ENCODE measurements at regions not wholly inside any gene's neighbourhood (a gene's known extent, or its start where the extent isn't known, plus 50 kb on each side); places are given as distances from the start of the nearest gene placed in this dataset.
A peak's percentile ranks its signal among the peaks of the same experiment; 100 is the strongest.

DNA sequence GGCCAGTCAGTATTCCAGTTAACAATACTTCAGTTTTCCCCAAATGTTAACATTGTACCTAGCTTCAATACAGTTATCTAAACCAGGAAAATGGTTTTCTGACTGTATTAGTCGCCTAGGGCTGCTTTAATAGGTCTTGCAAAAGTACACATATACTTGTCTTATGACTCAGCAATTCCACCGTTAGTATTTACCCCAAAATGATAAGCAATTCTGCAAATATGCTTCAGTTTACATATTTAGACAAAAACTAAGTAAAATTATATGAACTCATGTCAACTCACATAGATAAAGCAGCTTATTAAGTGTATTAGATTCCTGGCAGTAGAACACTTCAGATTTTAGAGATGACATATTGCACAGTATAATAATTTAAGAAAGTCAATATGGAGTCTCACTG is 363.3 kb downstream of the ARL4A start:
- Histone ChIP-seq H4K20me1 (ENCODE audit: insufficient read depth) (no peaks in the 10 kb centered on the region), H3K4me2 (no peak overlapping the region), H3K36me3 (ENCODE audit: low read depth) (no peaks in the 10 kb centered on the region), H3F3A (ENCODE audit: insufficient read depth, low read depth) (no peaks in the 10 kb centered on the region), H2AFZ (no peak overlapping the region), H3K9me3 (ENCODE audit: insufficient read depth, low read depth) (peaks cover 5% of the 10 kb centered on the region; the same call in 1 of the 2 replicates), H3K27me3 (ENCODE audit: insufficient read depth, low read depth) (no peaks in the 10 kb centered on the region), H3K4me3 (no peak overlapping the region), H3K27ac (peak overlapping the region; percentile 14; the same call in 1 of the 2 replicates), H3K4me1 (replicated peaks; ENCODE audit: insufficient read depth) (peaks cover 23% of the 10 kb centered on the region), H3K9me2 (ENCODE audit: insufficient read depth) (no peaks in the 10 kb centered on the region), H3K79me2 (ENCODE audit: low read depth) (no peaks in the 10 kb centered on the region)
- POLR2A ChIA-PET (ENCODE audit: unreplicated experiment): interaction anchor here (0.6 kb wide), 2 partner anchors 320 to 401 kb away, joined by 4 to 8 read pairs; no protein-coding TSS in a partner anchor
- DNase-seq: no peak
- no peak for TF ChIP-seq EZH2 (IDR thresholded peaks at IDR 0.05; ENCODE audit: low read depth)
- TF ChIP-seq, protein P1, sequence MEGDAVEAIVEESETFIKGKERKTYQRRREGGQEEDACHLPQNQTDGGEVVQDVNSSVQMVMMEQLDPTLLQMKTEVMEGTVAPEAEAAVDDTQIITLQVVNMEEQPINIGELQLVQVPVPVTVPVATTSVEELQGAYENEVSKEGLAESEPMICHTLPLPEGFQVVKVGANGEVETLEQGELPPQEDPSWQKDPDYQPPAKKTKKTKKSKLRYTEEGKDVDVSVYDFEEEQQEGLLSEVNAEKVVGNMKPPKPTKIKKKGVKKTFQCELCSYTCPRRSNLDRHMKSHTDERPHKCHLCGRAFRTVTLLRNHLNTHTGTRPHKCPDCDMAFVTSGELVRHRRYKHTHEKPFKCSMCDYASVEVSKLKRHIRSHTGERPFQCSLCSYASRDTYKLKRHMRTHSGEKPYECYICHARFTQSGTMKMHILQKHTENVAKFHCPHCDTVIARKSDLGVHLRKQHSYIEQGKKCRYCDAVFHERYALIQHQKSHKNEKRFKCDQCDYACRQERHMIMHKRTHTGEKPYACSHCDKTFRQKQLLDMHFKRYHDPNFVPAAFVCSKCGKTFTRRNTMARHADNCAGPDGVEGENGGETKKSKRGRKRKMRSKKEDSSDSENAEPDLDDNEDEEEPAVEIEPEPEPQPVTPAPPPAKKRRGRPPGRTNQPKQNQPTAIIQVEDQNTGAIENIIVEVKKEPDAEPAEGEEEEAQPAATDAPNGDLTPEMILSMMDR (conservative IDR thresholded peaks at IDR 0.05): no peak
- intact Hi-C loops (cut with micrococcal nuclease; ENCODE audit: unreplicated experiment): no loop called here
- no TSS peak for BruUV-seq (replicated peaks)
- CTCF ChIA-PET: interaction anchor here (0.5 kb wide), 1 partner anchor 201 kb away, joined by 3 read pairs; no protein-coding TSS in a partner anchor

DNA sequence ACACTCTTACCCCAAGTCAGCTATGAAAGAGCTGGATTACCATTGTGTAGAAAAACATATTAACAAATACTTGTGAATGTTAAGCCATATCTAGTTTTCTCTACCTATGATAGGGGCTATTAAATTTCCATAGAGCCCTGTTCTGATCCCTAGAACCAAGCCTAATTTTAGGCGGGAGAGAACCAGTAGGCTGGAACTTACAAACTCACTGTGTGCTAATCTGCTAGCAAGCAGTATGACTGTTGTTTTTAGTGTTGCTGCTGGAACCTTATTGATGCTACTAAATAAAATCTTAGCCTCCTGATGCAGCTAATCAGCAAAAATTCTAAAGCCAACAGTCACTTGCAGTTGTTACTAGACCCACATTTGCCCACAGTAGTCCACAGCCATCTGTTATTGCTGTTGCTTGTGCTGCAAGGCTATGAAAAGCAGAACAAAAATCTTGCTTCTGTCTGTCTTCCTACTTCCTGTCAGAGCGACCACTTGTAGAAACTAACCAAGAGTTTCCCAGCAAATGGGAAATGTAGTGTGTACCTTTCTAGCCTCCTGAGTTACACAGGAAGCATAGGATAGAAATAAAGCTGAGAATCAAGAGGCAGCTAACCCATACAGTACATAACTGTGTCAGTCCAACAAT is 368.4 kb downstream of the ARL4A start:
- no peak overlapping the region for H3K4me2 ChIP-seq
- DNase-seq: no peak
- H3K36me3 ChIP-seq (ENCODE audit: low read depth): no peaks in the 10 kb centered on the region
- TF ChIP-seq EZH2 (IDR thresholded peaks at IDR 0.05; ENCODE audit: low read depth): no peak
- TF ChIP-seq, protein P1 (conservative IDR thresholded peaks at IDR 0.05): no peak
- no TSS peak for BruUV-seq (replicated peaks)
- H3K27ac ChIP-seq: no peak overlapping the region
- no peaks in the 10 kb centered on the region for H4K20me1 ChIP-seq (ENCODE audit: insufficient read depth)
- ChIA-PET POLR2A (ENCODE audit: unreplicated experiment) (no interaction called here), CTCF (no interaction called here)
- H2AFZ ChIP-seq: peak overlapping the region; percentile 52; the same call in 1 of the 2 replicates
- peaks cover 19% of the 10 kb centered on the region for H3K4me1 ChIP-seq (replicated peaks; ENCODE audit: insufficient read depth)
- H3K4me3 ChIP-seq: no peak overlapping the region
- peaks cover 2% of the 10 kb centered on the region; the same call in 1 of the 2 replicates for H3F3A ChIP-seq (ENCODE audit: insufficient read depth, low read depth)
- H3K79me2 ChIP-seq (ENCODE audit: low read depth): no peaks in the 10 kb centered on the region
- no peaks in the 10 kb centered on the region for H3K27me3 ChIP-seq (ENCODE audit: insufficient read depth, low read depth)
- intact Hi-C loops (cut with micrococcal nuclease; ENCODE audit: unreplicated experiment): no loop called here
- no peaks in the 10 kb centered on the region for H3K9me2 ChIP-seq (ENCODE audit: insufficient read depth)
- peaks cover 5% of the 10 kb centered on the region; the same call in 1 of the 2 replicates for H3K9me3 ChIP-seq (ENCODE audit: insufficient read depth, low read depth)

DNA sequence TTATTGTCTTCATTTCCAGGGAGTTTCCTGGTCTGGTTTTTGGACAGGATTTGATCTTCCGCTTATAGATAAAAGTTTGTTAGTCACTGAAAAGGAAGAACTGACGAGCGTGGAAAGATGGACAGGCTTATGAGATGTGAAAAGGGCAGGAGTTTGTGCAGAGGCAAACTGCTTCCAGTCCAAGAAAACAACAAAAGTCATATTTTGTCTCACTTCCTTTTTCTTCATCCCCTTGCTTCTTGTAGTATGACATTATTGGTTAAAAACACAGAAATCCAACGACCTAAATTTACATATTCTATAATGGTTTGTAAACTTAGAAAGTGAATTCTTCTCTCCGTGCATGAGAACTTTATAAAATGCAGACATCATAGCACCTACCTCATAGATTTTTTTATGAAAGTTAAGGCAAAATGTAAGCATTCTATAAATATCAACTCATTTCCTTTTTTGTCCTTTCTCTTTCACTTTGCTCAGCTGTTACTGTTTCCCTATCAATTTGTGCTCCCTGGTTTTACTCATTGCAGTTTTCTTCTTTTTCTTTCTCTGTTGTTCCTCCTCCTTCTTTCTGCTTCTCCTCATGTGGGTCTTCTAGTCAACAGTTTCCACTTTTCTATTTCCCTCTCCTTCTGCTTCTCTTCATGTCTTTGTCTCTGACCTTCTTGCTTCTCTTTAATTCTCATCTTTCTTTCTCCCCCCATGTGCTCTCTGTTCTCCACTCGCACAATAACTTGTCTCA is 370.2 kb downstream of the ARL4A start:
- intact Hi-C loops (cut with micrococcal nuclease; ENCODE audit: unreplicated experiment): no loop called here
- CTCF ChIA-PET: no interaction called here
- Histone ChIP-seq H3K27me3 (ENCODE audit: insufficient read depth, low read depth) (no peaks in the 10 kb centered on the region), H2AFZ (peak overlapping the region; percentile 49), H3K27ac (no peak overlapping the region), H3K79me2 (ENCODE audit: low read depth) (no peaks in the 10 kb centered on the region), H3K4me2 (no peak overlapping the region), H3K4me3 (no peak overlapping the region), H4K20me1 (ENCODE audit: insufficient read depth) (no peaks in the 10 kb centered on the region), H3K9me3 (ENCODE audit: insufficient read depth, low read depth) (no peaks in the 10 kb centered on the region), H3K36me3 (ENCODE audit: low read depth) (no peaks in the 10 kb centered on the region), H3K9me2 (ENCODE audit: insufficient read depth) (no peaks in the 10 kb centered on the region), H3K4me1 (replicated peaks; ENCODE audit: insufficient read depth) (peaks cover 24% of the 10 kb centered on the region), H3F3A (ENCODE audit: insufficient read depth, low read depth) (peaks cover 4% of the 10 kb centered on the region; the same call in 1 of the 2 replicates)
- no peak for DNase-seq
- BruUV-seq (replicated peaks): no TSS peak
- POLR2A ChIA-PET (ENCODE audit: unreplicated experiment): no interaction called here
- TF ChIP-seq, protein P1 (conservative IDR thresholded peaks at IDR 0.05): no peak
- TF ChIP-seq EZH2 (IDR thresholded peaks at IDR 0.05; ENCODE audit: low read depth): no peak

Data from PC-9 (cell line).